ENCODE measurements at regions not wholly inside any gene's neighbourhood (a gene's known extent, or its start where the extent isn't known, plus 50 kb on each side); places are given as distances from the start of the nearest gene placed in this dataset.

- no peak for TF ChIP-seq EZH2 (IDR thresholded peaks at IDR 0.05; ENCODE audit: borderline replicate concordance, low read depth, low read length, poor library complexity, severe bottlenecking)
- no peak for TF ChIP-seq CTCF (conservative IDR thresholded peaks at IDR 0.05; ENCODE audit: low read depth, low read length)
Measured at GRCh38 chr18:60905699-60906098, 427.5 kb upstream of the CDH20 start.

Measured in A673 (cell line).